ENCODE measurements at regions not wholly inside any gene's neighbourhood (a gene's known extent, or its start where the extent isn't known, plus 50 kb on each side); places are given as distances from the start of the nearest gene placed in this dataset.

- DNase-seq (ENCODE audit: low spot score), result no peak
Observed at GRCh38 chr22:48333816-48334735, 1493.6 kb downstream of the BRD1 start.

- DNase-seq (ENCODE audit: low spot score), result no peak
Observed at GRCh38 chr22:48333323-48333763, 1494.3 kb downstream of the BRD1 start.

DNA sequence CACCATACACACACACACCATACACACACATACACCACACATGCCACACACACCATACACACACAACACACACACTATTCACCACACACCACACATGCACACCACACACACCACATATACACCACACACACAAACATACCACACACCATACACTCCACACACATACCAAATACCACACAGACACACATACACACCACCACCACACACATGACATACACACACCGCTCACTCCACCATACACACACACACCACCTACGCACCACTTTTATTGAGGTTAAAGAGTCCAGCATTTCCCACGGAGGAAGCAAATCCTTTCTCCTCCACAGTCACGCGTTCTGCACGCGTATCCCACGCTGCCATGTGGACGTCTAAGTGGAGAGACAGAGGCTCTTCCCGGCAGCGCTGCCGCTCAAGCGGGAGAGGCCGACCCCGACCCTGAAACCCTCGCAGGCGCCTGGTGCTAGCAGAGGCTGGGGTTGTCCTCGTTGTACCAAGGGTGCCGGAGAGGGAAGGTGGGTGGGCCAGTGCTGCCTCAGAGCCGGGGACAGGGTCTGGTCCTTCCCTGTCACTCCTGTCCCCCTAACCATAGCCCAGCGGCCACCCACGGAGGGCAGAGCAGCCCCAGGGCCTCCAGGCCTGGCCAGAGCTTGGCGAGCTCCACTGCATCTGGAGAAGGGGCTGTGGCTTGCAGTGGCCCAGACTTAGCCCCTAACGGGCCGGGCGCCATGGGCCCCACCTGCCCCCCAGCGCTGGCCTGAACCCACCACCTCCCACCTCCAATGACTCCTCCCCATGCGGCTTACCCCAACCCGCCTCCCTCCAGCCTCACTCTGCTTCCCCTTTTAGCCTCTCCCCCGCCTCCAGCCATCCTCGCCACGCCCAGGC lies 1495.0 kb downstream of the BRD1 start:
- DNase-seq (ENCODE audit: low spot score), result no peak

DNA sequence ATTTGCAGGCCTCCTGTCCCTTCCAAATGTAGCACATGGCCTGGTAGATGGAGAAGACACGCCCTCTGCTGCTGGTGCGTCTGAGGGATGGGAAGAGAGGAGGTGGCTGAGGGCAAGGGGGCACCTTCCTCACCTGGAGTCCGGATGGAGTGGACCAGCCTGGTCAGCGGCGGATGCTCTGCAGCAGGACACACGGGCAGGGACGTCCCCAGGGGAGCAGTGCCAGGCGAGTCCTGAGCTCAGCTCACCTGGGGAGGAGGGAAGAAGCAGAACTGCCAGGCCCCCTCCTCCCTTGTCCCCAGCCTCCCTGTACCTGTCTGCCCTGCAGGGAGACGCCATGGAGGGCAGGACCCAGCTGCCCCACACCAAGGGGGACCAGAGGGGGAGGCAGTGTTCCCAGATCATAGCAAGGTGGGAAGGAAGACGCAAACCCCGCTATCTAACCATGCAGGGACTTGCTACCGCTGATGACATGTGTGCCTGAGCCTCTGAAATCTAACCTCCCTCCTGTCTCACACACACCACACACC lies 1495.9 kb downstream of the BRD1 start:
- DNase-seq (ENCODE audit: low spot score), result no peak

DNA sequence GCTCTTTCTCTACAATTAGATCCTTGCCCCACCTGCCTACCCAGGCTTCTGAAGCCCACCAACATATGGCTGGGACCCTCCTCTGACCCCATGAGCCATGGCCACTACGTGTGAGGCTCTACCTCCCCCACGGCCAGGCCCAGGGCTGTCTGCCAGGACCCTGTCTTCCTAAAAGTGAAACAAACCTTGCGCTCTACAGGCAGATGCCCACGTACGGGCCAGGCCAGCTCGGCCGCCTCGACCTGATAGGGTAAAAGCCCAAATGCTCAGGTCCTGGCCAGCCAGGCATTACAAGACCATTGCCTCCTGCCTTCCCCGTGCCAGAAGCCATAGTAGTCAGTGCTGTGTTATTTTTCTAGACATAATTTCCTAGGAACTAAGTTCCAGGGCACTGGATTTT lies 1496.4 kb downstream of the BRD1 start:
- DNase-seq (ENCODE audit: low spot score), result no peak

GRCh38 chr22:48327721-48328120 lies 1500.0 kb downstream of the BRD1 start:
- no peak for DNase-seq (ENCODE audit: low spot score)

- DNase-seq (ENCODE audit: low spot score), result no peak
Observed at GRCh38 chr22:48323746-48324145, 1503.9 kb downstream of the BRD1 start.

GRCh38 chr22:48322907-48323306 lies 1504.8 kb downstream of the BRD1 start:
- no peak for DNase-seq (ENCODE audit: low spot score)

- DNase-seq (ENCODE audit: low spot score), result no peak
Observed at GRCh38 chr22:48321986-48322545, 1505.6 kb downstream of the BRD1 start.

DNA sequence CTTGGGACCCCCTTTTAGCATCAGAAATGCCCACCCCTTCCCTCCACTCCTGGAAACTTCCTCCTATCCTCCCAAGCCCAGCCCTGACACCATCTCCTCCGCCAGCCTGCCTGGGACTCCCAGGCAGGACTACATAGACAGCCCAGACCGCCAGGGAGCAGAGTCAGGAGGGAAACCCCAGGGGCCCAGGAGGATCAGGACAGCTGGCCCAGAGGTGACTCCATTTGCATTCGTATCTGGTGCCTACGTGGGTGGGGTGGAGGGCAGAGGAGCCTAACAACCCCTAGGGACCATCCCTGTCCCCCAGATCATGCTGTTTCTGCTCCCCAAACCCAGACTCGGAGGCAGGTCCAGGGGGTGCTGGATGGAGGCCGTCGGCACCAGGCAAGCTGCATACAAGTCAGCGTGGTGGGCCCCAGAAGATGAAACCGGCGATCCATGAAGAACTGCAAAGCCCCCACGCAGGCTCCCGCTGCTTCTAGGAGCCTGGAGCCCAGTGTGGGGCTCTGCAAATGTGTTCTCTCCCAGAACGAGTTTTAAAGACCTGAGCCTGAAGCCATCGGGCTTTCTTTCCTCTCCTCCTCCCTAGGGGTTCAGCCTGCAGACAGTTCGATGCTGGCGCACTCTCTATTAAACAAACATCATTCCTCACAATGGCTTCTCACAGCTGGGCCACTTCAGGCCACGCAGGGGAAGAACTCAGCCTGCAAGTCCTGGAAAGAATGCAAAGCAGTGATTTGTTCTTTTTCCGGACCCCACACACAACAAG lies 1506.8 kb downstream of the BRD1 start:
- peak; percentile 5 for DNase-seq (ENCODE audit: low spot score)

DNA sequence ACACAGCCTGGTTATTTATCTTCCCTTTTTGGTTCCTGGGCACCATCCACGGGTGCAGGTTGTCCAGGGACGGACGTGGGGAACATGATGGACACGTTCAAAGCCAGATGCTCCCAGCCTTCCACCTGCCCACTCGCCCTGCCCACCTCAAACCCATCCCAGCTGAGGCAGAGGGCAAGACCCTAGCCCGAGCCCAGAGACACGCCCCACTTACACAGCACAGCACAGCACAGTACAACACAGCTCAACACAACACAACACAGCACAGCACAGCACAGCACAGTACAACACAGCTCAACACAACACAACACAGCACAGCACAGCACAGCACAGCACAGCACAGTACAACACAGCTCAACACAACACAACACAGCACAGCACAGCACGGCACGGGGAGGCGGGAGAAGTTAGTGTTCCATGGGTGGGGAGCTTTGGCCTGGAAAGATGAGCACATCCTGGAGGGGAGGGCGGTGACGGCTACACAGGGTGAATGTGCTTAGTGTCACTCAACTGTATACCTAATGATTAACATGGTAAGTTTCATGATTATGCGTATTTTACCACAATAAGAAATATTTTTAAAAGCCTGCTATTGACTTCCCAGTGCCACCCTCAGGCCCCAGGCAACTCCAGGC lies 1507.5 kb downstream of the BRD1 start:
- DNase-seq (ENCODE audit: low spot score), result no peak

DNA sequence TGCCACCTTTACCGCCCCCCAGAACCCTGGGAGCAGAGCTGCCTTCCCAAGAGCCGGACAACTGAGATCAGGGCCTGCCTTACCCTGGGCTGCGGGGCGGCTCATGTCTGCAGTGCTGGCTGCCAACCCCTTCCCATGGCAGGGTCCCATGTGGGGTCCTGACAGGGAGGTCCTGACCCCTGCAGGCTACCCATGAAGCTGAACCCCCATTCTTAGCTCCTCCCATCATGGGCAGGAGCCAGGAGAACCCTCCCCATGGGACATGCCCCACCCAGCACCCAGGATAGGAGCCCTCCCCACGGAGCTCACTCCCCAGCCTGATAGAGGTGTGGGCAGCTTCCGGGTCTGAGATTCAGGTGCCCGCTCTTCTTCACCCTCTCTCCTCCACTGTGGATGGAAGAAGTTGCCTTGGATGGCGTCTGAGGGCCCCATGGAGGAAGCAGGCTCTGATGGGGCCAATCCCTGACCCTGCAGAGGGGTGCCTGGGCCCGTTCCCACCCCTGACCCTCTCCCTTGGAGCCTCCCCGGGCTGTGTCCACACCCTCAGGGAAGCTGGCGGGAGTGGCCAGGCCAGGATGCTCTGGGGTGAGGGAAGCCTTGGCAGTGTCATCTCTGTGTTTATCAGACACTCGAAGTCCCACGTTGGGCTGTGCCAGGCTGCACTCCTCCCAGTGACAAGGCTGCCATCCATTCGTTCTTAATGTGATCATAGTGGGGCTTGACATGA lies 1508.2 kb downstream of the BRD1 start:
- no peak for DNase-seq (ENCODE audit: low spot score)

DNA sequence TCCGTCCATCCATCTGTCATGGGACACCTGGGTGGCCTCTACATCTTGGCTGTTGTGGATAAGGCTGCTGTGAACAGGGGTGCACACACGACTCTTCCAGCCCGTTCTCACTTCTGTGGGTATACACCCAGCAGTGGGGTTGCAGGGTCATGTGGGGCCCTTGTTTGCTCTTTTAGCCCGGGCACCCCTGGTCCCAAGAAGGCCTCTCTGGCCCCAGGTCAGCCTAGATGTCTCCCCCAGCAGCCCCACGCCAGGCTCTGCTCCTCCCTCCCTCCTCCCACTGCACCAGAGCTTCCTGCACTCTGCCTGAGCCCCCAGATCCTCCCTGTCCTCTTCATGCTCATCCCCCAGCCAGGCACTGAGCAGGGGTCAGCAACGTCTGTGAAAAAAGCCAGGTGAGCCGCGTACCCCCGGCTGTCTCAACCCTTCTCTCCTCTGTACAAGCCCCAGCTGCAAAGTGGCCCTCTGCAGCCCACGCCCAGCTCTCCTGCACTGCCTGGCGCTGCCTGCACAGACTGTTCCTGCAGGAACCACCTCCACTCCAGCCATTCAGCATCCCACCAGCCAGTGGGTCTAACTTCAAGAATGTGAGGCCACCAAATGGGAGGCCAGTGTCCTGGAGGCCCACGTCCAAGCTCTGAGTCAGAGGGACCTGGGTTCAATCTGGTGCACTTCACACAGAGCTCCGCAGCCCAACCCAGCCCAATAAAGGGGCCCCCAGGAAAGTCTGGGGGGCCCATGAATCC lies 1508.9 kb downstream of the BRD1 start:
- DNase-seq (ENCODE audit: low spot score), result no peak

GRCh38 chr22:48318173-48318572 lies 1509.5 kb downstream of the BRD1 start:
- DNase-seq (ENCODE audit: low spot score), result no peak

DNA sequence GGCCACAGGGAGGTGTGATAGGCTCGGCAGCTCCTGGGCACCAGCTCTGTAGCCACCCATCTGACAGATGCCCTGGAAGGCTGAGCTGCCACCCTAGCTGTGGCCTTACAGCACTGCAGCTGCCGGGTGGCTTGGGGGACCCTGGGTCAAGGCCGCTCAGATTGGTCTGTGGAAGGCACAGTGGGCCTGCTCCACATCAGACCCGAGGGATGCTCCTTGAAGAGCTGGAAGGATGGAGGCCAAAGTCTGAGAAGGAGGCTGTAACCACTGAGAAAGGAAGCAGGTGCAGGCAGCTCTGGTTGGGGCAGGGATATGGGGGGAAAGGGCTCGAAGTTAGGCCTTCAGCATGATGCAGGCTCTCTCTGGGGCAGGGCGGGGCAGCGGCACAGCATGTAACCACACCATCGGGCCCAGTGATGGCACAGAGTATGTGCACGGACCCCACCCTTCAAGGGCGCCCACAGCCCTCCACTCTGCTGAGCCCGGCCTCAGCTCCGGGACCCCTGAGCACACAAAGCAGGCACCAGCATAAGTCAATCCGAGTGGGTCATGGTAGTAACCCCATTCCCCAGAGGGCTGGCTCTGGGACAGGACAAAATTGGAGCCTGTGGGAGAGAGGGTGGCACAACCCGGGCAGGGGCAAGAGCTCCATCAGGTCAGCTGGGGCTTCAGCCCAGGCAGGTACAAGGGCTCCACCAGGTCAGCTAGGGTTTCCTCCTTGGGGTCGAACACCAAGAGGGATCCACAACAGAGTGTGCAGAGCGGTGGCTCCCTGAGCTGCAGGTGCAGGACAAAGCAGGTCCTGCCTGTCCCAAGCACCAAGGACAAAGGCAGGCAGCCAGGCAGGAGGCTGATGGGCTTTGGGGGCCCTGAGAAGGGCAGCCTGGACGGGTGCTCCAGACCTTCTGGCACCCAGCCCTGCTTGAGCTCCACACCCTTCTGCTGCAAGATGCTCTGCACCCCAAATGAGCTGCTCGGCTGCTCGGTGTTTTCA lies 1511.1 kb downstream of the BRD1 start:
- DNase-seq (ENCODE audit: low spot score), result peak; percentile 3

DNA sequence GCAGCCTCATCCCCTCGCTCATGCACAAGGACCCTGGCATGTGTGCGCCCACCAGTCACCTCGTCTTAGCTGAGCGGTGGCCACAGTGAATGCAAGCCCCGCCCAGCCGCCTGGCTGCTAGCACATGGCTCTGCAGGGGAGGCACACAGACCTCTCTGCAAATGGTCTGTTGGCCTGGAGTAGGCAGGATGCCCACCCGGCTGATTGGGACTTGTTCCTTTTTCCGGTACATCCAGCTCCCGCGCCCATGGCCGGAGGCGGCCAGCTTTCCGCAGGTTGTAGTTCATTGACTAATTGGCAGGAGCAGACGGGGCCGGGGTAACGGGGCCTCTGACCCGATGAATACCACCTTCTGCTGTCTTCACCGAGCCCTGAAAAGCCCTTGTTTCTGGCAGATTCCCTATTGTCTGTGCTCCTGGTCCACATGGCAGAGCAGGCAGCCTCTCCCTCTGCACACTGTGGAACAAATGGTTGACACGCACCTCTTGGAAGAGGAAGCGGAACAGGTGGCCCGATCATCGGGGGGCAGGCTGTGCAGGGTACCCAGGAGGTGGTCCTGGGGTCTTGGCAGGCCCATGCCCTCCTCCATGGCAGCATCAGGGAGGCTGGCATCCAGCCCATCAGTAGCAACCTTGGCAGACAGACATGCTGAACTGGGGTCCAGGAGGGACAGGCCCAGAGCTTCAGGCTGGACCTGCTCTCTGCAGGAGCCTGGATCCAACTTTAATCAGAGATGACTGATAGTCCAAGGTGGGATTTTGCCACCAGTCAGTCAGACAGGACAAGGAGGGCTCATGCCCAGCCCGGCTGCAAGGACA lies 1512.0 kb downstream of the BRD1 start:
- no peak for DNase-seq (ENCODE audit: low spot score)

DNA sequence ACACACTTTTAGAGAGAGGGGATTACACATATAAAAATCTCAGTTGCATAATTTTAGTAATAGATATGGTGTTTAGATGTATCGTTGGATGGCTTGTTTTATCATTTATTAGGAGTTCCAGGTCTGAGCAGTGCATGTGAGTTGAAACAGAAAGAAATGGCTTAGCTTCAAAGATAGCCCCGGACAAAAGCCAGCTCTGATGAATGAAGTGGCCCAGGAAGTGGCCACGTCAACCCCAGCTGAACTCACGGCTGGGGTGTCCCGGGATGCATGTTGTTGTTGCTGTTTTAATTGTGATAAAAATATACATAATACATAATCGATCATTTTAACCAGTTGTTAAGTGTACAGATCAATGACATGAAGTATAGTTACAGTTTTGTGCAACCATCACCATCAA lies 1513.6 kb downstream of the BRD1 start:
- no peak for DNase-seq (ENCODE audit: low spot score)

Measured in umbilical cord (tissue), 1 donor.